HFF-Myc (cell line): ENCODE measurements at regions not wholly inside any gene's neighbourhood (a gene's known extent, or its start where the extent isn't known, plus 50 kb on each side); places are given as distances from the start of the nearest gene placed in this dataset.

Source experiments
- DNase-seq: peaks from one replicate; pipeline ENCODE4 v3.0.0-alpha.2; 2011; ENCODE audit warnings: low read depth; ENCODE audit errors: extremely low read depth
- H3K4me3 ChIP-seq: replicated peaks from 2 replicates; pipeline ENCODE4 v1.5.1; 2011; ENCODE audit warnings: low read depth, mild to moderate bottlenecking, control low read depth, low read length
- TF ChIP-seq, protein P1 (sequence below): IDR thresholded peaks from 2 replicates; pipeline ENCODE4 v1.5.1; 2012; ENCODE audit warnings: mild to moderate bottlenecking, low read depth, low read length, control low read depth; ENCODE audit errors: missing control alignments

DNA sequence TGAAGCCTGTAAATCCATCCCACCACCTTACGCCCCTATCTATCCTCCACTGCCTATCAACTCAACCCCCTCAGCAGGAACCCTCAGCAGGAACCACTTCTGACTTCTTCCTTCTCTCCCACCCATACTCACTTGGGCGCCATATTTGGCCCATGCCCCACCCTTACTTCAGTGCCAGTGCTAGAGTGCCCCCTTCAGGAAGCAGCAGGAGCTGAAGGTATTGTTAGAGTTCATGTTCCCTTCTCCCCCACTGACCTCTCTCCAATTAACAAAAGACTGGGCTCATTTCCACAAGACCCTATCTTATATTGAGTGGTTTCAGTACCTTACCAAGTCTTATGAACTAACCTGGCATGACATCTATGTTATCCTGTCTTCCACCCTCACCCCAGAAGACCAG, 363.1 kb upstream of the SLIT2 start:
- no peak overlapping the region for H3K4me3 ChIP-seq
- DNase-seq, result no peak
- TF ChIP-seq, protein P1, sequence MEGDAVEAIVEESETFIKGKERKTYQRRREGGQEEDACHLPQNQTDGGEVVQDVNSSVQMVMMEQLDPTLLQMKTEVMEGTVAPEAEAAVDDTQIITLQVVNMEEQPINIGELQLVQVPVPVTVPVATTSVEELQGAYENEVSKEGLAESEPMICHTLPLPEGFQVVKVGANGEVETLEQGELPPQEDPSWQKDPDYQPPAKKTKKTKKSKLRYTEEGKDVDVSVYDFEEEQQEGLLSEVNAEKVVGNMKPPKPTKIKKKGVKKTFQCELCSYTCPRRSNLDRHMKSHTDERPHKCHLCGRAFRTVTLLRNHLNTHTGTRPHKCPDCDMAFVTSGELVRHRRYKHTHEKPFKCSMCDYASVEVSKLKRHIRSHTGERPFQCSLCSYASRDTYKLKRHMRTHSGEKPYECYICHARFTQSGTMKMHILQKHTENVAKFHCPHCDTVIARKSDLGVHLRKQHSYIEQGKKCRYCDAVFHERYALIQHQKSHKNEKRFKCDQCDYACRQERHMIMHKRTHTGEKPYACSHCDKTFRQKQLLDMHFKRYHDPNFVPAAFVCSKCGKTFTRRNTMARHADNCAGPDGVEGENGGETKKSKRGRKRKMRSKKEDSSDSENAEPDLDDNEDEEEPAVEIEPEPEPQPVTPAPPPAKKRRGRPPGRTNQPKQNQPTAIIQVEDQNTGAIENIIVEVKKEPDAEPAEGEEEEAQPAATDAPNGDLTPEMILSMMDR, result peak; percentile 2

DNA sequence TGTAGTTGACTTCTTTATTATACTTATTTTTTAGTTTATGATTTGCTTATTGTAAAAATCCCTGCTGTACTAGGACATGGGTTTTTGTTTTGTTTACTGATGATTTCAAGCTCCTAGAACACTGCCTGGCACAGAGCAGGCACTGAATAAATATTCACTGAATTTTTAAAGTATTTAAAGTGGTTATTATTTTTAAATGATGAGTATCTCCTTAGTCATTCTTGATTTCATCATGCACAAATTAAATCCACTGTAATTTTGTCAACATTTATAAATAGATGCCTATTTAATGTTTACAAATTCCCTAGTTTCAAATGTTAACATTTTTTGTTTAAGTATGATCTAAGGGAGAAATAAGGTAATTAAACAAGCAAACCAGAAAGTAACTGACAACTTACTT, 367.9 kb upstream of the SLIT2 start:
- no peak for DNase-seq
- no peak overlapping the region for H3K4me3 ChIP-seq
- TF ChIP-seq, protein P1, result no peak

DNA sequence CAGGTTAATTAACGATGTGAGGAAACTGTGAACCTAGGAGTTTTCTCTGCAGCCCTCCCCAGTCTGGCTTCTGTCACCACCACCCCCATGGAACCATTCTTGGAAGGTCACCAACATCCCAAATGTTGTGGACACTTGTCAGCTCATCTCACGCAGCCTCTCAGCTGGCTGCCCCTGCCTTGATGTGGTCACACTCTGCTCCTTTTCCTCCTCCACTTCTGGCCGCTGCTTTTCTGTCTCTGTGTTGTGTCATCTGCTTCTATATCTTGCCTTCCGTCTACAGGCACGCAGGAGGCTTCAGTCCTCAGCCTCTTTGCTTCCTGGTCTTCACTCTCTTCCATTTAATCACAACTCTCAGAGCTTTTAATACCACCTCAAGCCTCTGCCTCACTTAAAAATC, 371.5 kb upstream of the SLIT2 start:
- TF ChIP-seq, protein P1, result no peak
- DNase-seq, result no peak
- no peak overlapping the region for H3K4me3 ChIP-seq

- TF ChIP-seq, protein P1, result no peak
- no peak for DNase-seq
- H3K4me3 ChIP-seq, result no peak overlapping the region
Observed at GRCh38 chr4:19879330-19879729, 372.4 kb upstream of the SLIT2 start.

DNA sequence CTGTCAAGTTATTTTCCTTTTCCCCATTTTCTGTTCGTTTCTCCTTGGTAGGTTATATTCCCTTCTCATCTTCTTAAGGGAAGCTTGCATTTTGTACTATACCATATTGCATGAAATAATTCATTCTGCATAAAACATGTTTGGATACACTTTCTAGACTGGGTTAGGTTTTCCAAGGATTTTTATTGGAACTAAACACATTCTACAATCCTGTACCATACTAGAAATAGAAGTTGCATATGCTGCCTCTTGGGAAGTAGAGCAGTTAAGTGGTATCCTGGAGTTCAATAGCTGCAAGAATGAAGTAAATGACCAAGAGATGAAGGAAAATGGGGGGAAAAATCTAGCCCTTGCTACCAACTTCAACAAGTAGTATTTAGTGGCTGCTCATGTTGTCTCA, 393.7 kb upstream of the SLIT2 start:
- no peak overlapping the region for H3K4me3 ChIP-seq
- TF ChIP-seq, protein P1, result no peak
- DNase-seq, result no peak

GRCh38 chr4:19857380-19857779, 394.3 kb upstream of the SLIT2 start:
- DNase-seq, result no peak
- no peak overlapping the region for H3K4me3 ChIP-seq
- TF ChIP-seq, protein P1, result no peak

DNA sequence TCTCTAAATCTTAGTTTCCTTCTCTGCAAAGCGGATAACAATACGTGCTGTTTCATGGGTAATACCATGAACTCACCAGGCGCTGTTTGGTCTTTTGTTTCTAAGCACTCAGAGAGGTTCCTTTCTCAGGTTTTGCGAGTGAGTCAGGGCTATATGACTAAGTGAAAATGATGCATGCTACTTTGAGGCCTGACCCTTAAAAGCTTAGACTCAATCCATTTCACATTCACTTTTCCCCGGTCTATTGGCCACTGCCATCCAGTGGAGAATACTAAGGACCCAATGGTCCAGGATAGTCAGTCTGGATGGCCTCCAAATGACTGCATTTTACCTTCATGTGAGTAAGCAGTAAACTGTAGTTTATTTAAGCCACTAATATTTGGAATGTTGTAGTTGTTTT, 400.8 kb upstream of the SLIT2 start:
- H3K4me3 ChIP-seq, result no peak overlapping the region
- peak; percentile 70 for DNase-seq
- TF ChIP-seq, protein P1, result peak; percentile 26
